Neutrophil (primary cell): ENCODE measurements at regions not wholly inside any gene's neighbourhood (a gene's known extent, or its start where the extent isn't known, plus 50 kb on each side); places are given as distances from the start of the nearest gene placed in this dataset.

Source experiments
- H3K27ac ChIP-seq: fragments of 200-600 bp; sonication (generic); 2 replicates; pipeline ENCODE4 v1.5.1; 2016; ENCODE audit warnings: mild to moderate bottlenecking, moderate library complexity
- H3K27me3 ChIP-seq: fragments of 200-600 bp; sonication (generic); 2 replicates; pipeline ENCODE4 v1.6.0; 2016; ENCODE audit warnings: mild to moderate bottlenecking
- H3K36me3 ChIP-seq: fragments of 200-600 bp; sonication (generic); 2 replicates; pipeline ENCODE4 v1.5.1; 2017
- H3K4me1 ChIP-seq, 2 experiments: fragments of 200-600 bp in 1 of 2; sonication (generic) in 1 of 2; 1 replicate in 1 of 2; 2 replicates in 1 of 2; pipeline versions ENCODE4 v1.5.1 to v1.6.1; 2013 to 2016; ENCODE audit warnings: low read depth in 1 of 2, low read length in 1 of 2, mild to moderate bottlenecking in 1 of 2, moderate library complexity in 1 of 2; ENCODE audit not compliant: control insufficient read depth in 1 of 2, insufficient read depth in 1 of 2
- H3K4me3 ChIP-seq, 2 experiments: fragments of 200-600 bp in 1 of 2; sonication (generic) in 1 of 2; 1 replicate in 1 of 2; 2 replicates in 1 of 2; pipeline ENCODE4 v1.5.1; 2013 to 2016; ENCODE audit warnings: low read depth in 1 of 2, low read length in 1 of 2, mild to moderate bottlenecking in 1 of 2, moderate library complexity in 1 of 2
- H3K9me3 ChIP-seq: fragments of 200-600 bp; sonication (generic); 2 replicates; pipeline ENCODE4 v1.5.1; 2016
- TF ChIP-seq, protein P1 (sequence below): fragments of 200-600 bp; sonication (generic); IDR thresholded peaks from 2 replicates; pipeline ENCODE4 v1.5.1; 2016; ENCODE audit warnings: antibody characterized with exemption

DNA sequence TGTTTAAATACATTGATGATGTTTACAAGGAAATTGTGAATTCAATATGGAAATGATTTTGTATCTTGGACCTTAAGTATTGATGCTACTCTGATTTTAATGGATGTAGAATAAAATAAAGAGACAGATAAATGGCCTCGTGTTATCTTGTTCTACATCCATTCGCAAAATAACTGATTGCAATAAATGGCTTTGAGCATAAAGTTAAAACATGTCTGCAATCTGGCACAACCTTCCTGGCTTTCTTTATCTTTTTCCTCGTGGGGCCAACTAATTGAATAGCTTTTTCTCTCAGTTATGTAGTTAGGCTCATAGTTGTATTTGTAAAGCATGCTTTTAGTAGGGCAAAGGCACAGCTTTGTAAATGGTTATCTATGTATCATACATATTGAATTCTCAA, 691.4 kb downstream of the CDH8 start:
- H3K9me3 ChIP-seq: no peaks in the 10 kb centered on the region
- H3K4me1 ChIP-seq: no peaks in the 10 kb centered on the region
- H3K27ac ChIP-seq: no peak overlapping the region
- no peaks in the 10 kb centered on the region for H3K27me3 ChIP-seq
- no peak overlapping the region for H3K4me3 ChIP-seq
- H3K36me3 ChIP-seq: no peaks in the 10 kb centered on the region
- TF ChIP-seq, protein P1, sequence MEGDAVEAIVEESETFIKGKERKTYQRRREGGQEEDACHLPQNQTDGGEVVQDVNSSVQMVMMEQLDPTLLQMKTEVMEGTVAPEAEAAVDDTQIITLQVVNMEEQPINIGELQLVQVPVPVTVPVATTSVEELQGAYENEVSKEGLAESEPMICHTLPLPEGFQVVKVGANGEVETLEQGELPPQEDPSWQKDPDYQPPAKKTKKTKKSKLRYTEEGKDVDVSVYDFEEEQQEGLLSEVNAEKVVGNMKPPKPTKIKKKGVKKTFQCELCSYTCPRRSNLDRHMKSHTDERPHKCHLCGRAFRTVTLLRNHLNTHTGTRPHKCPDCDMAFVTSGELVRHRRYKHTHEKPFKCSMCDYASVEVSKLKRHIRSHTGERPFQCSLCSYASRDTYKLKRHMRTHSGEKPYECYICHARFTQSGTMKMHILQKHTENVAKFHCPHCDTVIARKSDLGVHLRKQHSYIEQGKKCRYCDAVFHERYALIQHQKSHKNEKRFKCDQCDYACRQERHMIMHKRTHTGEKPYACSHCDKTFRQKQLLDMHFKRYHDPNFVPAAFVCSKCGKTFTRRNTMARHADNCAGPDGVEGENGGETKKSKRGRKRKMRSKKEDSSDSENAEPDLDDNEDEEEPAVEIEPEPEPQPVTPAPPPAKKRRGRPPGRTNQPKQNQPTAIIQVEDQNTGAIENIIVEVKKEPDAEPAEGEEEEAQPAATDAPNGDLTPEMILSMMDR: no peak

GRCh38 chr16:61332461-61332860, 703.8 kb downstream of the CDH8 start:
- Histone ChIP-seq H3K27me3 (no peaks in the 10 kb centered on the region), H3K27ac (no peak overlapping the region), H3K4me3 (no peak overlapping the region), H3K9me3 (no peaks in the 10 kb centered on the region), H3K36me3 (no peaks in the 10 kb centered on the region), H3K4me1 (no peaks in the 10 kb centered on the region)
- TF ChIP-seq, protein P1: no peak

DNA sequence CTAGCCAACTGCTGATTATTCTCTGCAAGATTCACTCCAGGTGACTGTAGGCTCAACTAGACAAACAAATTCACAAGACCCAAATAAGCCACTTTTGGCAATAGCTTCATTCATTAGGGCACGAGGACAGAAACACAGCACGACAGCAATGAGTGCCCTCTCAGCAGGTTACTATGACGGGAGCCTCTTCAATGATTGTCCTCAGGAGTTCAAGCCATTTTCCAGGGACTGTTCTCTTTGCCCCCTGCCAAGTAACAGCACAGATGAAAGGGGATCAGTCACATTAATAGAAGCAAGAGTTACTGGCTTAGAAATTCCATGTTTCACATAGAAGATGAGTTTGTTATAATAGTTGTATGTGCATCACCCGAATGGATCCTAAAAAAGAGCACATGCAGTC, 712.2 kb downstream of the CDH8 start:
- Histone ChIP-seq H3K4me1 (no peaks in the 10 kb centered on the region), H3K9me3 (no peaks in the 10 kb centered on the region), H3K36me3 (no peaks in the 10 kb centered on the region), H3K27ac (no peak overlapping the region), H3K27me3 (no peaks in the 10 kb centered on the region), H3K4me3 (no peak overlapping the region)
- TF ChIP-seq, protein P1: no peak

DNA sequence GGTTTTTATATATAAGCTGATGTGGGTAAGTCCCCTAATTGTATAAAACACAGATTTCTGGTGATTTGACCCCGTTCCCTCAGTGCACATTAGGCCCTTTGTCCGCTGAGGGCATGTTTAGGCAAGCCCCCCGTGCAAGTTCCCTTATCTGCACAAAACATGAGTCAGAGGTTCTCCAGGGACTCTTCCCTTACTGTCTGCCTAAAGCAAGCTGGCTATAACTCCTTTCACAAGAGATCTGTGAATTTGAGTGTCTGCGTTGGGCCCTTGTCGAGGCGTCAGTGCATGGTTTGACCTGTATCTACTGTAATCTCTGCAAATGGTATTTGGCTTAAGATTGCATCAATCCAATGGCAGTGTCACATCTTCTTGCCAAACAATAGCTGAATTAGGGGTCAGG, 712.8 kb downstream of the CDH8 start:
- Histone ChIP-seq H3K4me3 (no peak overlapping the region), H3K9me3 (no peaks in the 10 kb centered on the region), H3K36me3 (no peaks in the 10 kb centered on the region), H3K4me1 (no peaks in the 10 kb centered on the region), H3K27ac (no peak overlapping the region), H3K27me3 (no peaks in the 10 kb centered on the region)
- TF ChIP-seq, protein P1: no peak

DNA sequence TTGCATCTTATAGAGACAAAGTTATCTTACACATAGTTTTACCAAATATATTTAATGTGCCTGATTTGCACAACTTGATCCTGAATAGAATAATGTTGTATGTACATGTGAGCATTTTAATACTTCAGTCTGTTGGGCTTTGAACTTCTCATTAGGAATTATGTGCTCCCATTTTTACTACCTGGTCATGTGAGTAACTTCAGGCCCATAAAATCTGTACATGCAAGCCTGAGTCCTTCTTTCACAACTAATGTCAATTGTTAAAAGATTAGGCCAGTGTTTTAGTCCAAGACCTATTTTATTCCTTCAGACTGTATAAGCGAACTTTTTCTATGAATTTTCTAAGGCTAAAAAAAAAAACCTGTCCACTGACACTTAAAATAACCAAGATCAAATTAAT, 715.4 kb downstream of the CDH8 start:
- Histone ChIP-seq H3K27ac (no peak overlapping the region), H3K9me3 (no peaks in the 10 kb centered on the region), H3K27me3 (no peaks in the 10 kb centered on the region), H3K4me3 (no peak overlapping the region), H3K36me3 (no peaks in the 10 kb centered on the region), H3K4me1 (no peaks in the 10 kb centered on the region)
- TF ChIP-seq, protein P1: no peak

DNA sequence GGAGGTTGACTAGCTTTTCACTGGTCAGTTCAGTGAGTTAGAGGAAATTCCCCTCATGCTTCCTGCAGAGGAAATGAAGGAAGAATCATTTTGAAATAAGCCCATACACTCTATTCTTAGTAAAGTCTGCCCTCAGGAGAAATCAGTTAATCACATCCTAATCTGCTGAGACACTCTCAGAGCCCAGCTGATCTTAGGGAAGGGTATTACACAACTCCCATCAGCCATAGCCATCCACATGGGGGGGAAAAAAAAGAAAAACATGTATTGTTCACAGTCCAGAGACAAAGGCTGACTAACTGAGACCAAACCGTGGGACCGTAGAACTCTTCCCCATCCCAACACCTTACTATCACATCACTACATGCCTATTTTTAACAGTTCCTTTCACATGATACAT, 722.3 kb downstream of the CDH8 start:
- H3K4me1 ChIP-seq: no peaks in the 10 kb centered on the region
- H3K27ac ChIP-seq: no peak overlapping the region
- H3K27me3 ChIP-seq: no peaks in the 10 kb centered on the region
- no peaks in the 10 kb centered on the region for H3K9me3 ChIP-seq
- no peaks in the 10 kb centered on the region for H3K36me3 ChIP-seq
- TF ChIP-seq, protein P1: no peak
- H3K4me3 ChIP-seq: no peak overlapping the region
